CD4-positive, CD25-positive, alpha-beta regulatory T cell (primary cell): ENCODE measurements at regions not wholly inside any gene's neighbourhood (a gene's known extent, or its start where the extent isn't known, plus 50 kb on each side); places are given as distances from the start of the nearest gene placed in this dataset.

Experiments
- ATAC-seq, 2 donors: fragments of 150-1000 bp; cut with Tn5 transposase; one replicate each; pipeline ENCODE4 v1.10.0; 2021; ENCODE audit warnings: low read depth in 2 of 2, moderate number of reproducible peaks in 2 of 2, moderate library complexity in 1 of 2
- DNase-seq, 3 donors: peaks; one replicate each; pipeline versions ENCODE4 v3.0.0 to v3.0.0-alpha.2; 2012 to 2022; ENCODE audit warnings: mixed read lengths in 1 of 3
- H3K27ac ChIP-seq: one replicate; pipeline ENCODE4 v1.7.0; 2013; ENCODE audit warnings: mild to moderate bottlenecking, low read length; ENCODE audit not compliant: insufficient read depth, poor library complexity, severe bottlenecking
- H3K27me3 ChIP-seq: one replicate; pipeline ENCODE4 v1.7.0; 2013; ENCODE audit warnings: low read length; ENCODE audit not compliant: control insufficient read depth, insufficient read depth
- H3K36me3 ChIP-seq: one replicate; pipeline ENCODE4 v1.7.0; 2013; ENCODE audit warnings: mild to moderate bottlenecking, low read length, moderate library complexity; ENCODE audit not compliant: control insufficient read depth, insufficient read depth
- H3K4me1 ChIP-seq: 2 replicates; pipeline ENCODE4 v1.7.0; 2013; ENCODE audit warnings: mild to moderate bottlenecking, low read length; ENCODE audit not compliant: insufficient read depth, control insufficient read depth, poor library complexity, severe bottlenecking
- H3K4me3 ChIP-seq: one replicate; pipeline ENCODE4 v1.7.0; 2013; ENCODE audit warnings: low read depth, mild to moderate bottlenecking, low read length, moderate library complexity
- H3K9me3 ChIP-seq, 2 experiments: 1 replicate in 1 of 2; 2 replicates in 1 of 2; pipeline ENCODE4 v1.7.0; 2013; ENCODE audit warnings: low read length in 2 of 2, mild to moderate bottlenecking in 1 of 2, moderate library complexity in 1 of 2; ENCODE audit not compliant: control insufficient read depth in 2 of 2
- H3K27ac Mint-ChIP-seq, 3 donors: one replicate each; pipeline ENCODE4 v1.8.0; 2020 to 2022; ENCODE audit warnings: mild to moderate bottlenecking in 3 of 3, mixed read lengths in 3 of 3, moderate library complexity in 2 of 3
- H3K27me3 Mint-ChIP-seq: one replicate; pipeline ENCODE4 v1.8.0; 2022; ENCODE audit warnings: mild to moderate bottlenecking, mixed read lengths
- H3K36me3 Mint-ChIP-seq: one replicate; pipeline ENCODE4 v1.8.0; 2020; ENCODE audit warnings: mixed read lengths
- H3K4me1 Mint-ChIP-seq, 4 donors: one replicate each; pipeline ENCODE4 v1.8.0; 2020 to 2022; ENCODE audit warnings: mixed read lengths in 4 of 4, mild to moderate bottlenecking in 1 of 4
- H3K4me3 Mint-ChIP-seq, 4 donors: one replicate each; pipeline ENCODE4 v1.8.0; 2020 to 2022; ENCODE audit warnings: mild to moderate bottlenecking in 4 of 4, mixed read lengths in 4 of 4, moderate library complexity in 3 of 4
- H3K9me3 Mint-ChIP-seq, 7 donors: one replicate each; pipeline ENCODE4 v1.8.0; 2020 to 2022; ENCODE audit warnings: mixed read lengths in 7 of 7, mild to moderate bottlenecking in 3 of 7, moderate library complexity in 2 of 7

DNA sequence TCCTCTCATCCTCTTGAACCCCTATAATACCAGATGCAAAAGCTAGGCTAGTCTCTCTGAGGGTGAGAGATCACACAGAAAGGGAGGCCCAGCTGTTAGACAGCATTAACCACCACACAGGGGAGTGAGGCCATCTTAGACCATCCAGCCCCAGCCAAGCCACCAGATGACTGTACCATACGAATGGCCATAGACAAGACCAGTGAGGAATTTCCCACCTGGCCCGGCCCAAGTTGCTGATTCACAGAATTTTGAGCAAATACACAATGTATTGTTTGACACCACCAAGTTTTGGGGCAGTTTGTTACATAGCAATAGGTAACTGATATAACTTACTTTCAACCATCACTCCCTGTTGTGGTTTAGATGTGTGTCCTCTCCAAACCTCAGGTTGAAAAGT is 98.2 kb upstream of the CTNNA2 start:
- Histone ChIP-seq H3K27me3 (no peaks in the 10 kb centered on the region), H3K4me1 (no peaks in the 10 kb centered on the region), H3K36me3 (no peaks in the 10 kb centered on the region), H3K9me3 (peaks cover 0 to 2% of the 10 kb centered on the region in 2 experiments), H3K27ac (no peak overlapping the region), H3K4me3 (no peak overlapping the region)
- H3K4me3 Mint-ChIP-seq, result no peak overlapping the region
- no peak overlapping the region for H3K27ac Mint-ChIP-seq
- ATAC-seq, result no peak
- no peaks in the 10 kb centered on the region for H3K36me3 Mint-ChIP-seq
- no peak for DNase-seq
- peaks cover 0 to 24% (median 9%) of the 10 kb centered on the region in 7 donors for H3K9me3 Mint-ChIP-seq
- H3K4me1 Mint-ChIP-seq, result no peaks in the 10 kb centered on the region
- H3K27me3 Mint-ChIP-seq, result no peaks in the 10 kb centered on the region

DNA sequence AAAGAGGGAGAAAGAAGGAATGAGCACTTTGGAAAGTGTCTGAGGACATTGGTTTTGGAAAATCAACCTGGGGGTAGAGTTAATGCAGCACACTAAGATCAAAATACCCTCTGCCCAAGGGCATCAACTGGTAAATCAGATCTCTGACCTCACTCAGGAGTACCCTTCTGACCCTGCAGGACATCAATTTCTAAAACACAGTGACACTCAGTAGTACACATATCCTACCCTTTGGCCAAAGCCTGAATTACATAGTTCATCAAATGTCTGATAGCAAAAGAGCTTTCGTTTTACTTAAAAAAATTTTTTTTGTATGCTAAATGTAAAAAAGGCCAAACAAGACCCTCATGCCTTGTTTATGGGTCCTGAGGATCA is 118.4 kb upstream of the CTNNA2 start:
- Mint-ChIP-seq H3K9me3 (peaks cover 2 to 15% (median 7%) of the 10 kb centered on the region in 7 donors), H3K4me3 (no peak overlapping the region), H3K27ac (no peak overlapping the region), H3K4me1 (no peaks in the 10 kb centered on the region), H3K36me3 (no peaks in the 10 kb centered on the region), H3K27me3 (no peaks in the 10 kb centered on the region)
- DNase-seq (no peak), ATAC-seq (no peak)
- Histone ChIP-seq H3K4me1 (no peaks in the 10 kb centered on the region), H3K36me3 (no peaks in the 10 kb centered on the region), H3K4me3 (no peak overlapping the region), H3K27me3 (no peaks in the 10 kb centered on the region), H3K9me3 (peaks cover 2 to 15% of the 10 kb centered on the region in 2 experiments), H3K27ac (no peak overlapping the region)

DNA sequence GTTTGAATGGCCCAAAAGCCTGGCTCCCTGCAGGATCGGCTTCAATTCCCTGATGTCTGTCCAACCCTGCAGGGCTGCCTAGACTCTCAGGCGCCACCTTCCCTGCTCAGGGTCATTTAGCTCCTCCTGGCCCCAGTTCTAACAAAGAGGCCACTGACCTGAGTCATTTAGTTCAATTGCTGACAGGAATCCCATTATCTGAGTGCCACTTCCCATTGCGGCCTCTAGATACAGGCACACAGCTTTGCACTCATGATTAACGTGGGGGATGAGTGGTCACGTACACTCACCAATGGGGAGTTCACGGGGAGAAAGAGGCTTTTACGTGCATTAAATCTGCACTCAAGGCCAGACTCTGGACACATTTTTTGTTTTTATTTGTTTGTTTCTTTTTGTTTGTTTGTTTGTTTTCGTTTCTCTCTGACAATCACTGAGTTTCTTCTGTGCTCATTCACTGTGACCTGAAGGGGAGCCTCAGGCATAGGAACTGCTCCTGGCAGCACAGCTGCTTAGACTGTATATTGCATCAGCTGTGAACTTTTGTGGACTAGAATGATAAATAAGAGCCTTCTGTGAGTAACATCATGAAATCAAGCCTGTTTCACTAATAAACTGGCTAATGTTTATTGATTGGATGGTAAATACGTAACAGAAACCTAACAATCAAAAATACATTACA is 118.9 kb upstream of the CTNNA2 start:
- Mint-ChIP-seq H3K36me3 (no peaks in the 10 kb centered on the region), H3K27ac (no peak overlapping the region), H3K4me1 (no peaks in the 10 kb centered on the region), H3K4me3 (no peak overlapping the region), H3K9me3 (peaks cover 2 to 15% (median 8%) of the 10 kb centered on the region in 7 donors), H3K27me3 (no peaks in the 10 kb centered on the region)
- Histone ChIP-seq H3K4me3 (no peak overlapping the region), H3K27ac (no peak overlapping the region), H3K4me1 (no peaks in the 10 kb centered on the region), H3K27me3 (no peaks in the 10 kb centered on the region), H3K36me3 (no peaks in the 10 kb centered on the region), H3K9me3 (peaks cover 3 to 10% of the 10 kb centered on the region in 2 experiments)
- ATAC-seq (no peak), DNase-seq (no peak)

DNA sequence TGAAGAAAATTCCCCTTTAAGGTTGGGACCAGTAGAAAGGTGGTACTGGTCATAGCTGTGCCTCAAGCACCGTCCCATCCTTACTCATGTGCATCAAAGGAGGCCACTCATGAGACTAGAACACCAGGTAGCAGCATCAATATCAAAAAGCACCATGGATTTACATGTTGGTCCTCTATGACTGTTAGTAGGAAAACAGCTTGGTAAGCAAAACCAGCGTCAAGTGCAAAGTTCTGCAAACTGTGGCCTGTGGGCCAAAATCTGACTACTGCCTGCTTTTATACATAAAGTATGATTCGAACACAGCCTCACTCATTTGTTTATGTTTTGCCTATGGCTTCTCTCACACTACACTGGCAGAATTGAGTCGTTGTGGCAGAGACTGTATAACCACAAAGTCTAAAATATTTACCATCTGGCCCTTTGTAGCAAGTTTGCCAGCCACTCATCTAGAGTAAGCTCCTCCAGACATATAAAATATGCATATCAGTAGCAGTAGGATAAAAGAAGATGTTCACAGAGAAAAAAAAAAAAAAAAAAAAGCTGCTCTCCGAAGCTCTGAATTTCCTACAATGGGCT is 119.7 kb upstream of the CTNNA2 start:
- H3K9me3 ChIP-seq, result peaks cover 5% of the 10 kb centered on the region in 2 experiments
- H3K4me3 ChIP-seq, result no peak overlapping the region
- no peaks in the 10 kb centered on the region for H3K4me1 ChIP-seq
- H3K27ac ChIP-seq, result no peak overlapping the region
- H3K4me1 Mint-ChIP-seq, result no peaks in the 10 kb centered on the region
- H3K36me3 ChIP-seq, result no peaks in the 10 kb centered on the region
- no peaks in the 10 kb centered on the region for H3K27me3 ChIP-seq
- H3K9me3 Mint-ChIP-seq, result peaks cover 2 to 16% (median 8%) of the 10 kb centered on the region in 7 donors
- no peaks in the 10 kb centered on the region for H3K27me3 Mint-ChIP-seq
- ATAC-seq (no peak), DNase-seq (no peak)
- no peak overlapping the region for H3K4me3 Mint-ChIP-seq
- H3K27ac Mint-ChIP-seq, result no peak overlapping the region
- H3K36me3 Mint-ChIP-seq, result no peaks in the 10 kb centered on the region

DNA sequence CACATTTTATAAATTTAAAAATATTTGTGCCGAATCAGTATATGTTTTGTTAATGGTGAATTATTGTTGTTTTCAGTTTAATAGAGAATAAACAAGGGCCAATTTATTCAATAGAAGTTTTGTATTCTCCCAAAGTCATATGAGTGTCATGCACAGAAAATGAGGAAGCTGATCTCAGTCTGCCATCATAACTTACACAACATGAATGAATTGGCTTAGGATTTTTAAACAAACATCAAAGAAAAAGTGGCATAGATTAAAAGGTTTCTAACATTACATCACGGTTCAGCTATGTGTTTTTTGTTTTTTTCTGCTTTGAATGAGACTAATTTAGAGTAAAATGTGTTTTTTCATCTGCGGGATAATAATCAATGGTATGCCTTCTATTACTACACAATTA is 123.4 kb upstream of the CTNNA2 start:
- no peak overlapping the region for H3K27ac Mint-ChIP-seq
- no peaks in the 10 kb centered on the region for H3K27me3 Mint-ChIP-seq
- no peak overlapping the region for H3K4me3 ChIP-seq
- H3K36me3 Mint-ChIP-seq, result no peaks in the 10 kb centered on the region
- no peak overlapping the region for H3K27ac ChIP-seq
- H3K4me3 Mint-ChIP-seq, result no peak overlapping the region
- H3K27me3 ChIP-seq, result no peaks in the 10 kb centered on the region
- H3K36me3 ChIP-seq, result no peaks in the 10 kb centered on the region
- no peaks in the 10 kb centered on the region for H3K4me1 ChIP-seq
- H3K9me3 ChIP-seq, result peaks cover 5 to 6% of the 10 kb centered on the region in 2 experiments
- peaks cover 4 to 23% (median 9%) of the 10 kb centered on the region in 7 donors for H3K9me3 Mint-ChIP-seq
- no peaks in the 10 kb centered on the region for H3K4me1 Mint-ChIP-seq
- no peak for ATAC-seq
- no peak for DNase-seq

DNA sequence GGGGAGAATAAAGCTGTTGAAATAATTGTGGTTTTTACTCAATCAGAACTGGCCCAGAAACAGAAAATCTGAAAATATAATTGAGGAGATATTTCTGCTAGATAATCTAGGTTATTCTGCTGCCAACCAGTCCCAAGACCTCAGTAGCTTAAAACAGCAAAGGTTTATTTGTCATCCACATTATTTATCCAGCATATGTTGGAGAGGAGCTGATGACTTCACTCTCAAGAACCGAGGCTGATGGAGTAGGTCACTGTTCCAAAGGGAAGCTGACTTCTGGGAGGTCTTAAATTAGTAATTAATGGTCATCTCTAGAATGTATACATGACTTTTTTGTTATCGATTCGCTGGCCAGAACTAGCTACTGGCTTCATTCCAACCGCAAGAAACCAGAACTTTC is 124.8 kb upstream of the CTNNA2 start:
- no peak for DNase-seq
- peaks cover 0 to 7% of the 10 kb centered on the region in 2 experiments for H3K9me3 ChIP-seq
- H3K27ac ChIP-seq, result no peak overlapping the region
- H3K4me3 ChIP-seq, result no peak overlapping the region
- no peaks in the 10 kb centered on the region for H3K4me1 Mint-ChIP-seq
- H3K9me3 Mint-ChIP-seq, result peaks cover 5 to 21% (median 9%) of the 10 kb centered on the region in 7 donors
- H3K4me3 Mint-ChIP-seq, result no peak overlapping the region
- no peaks in the 10 kb centered on the region for H3K36me3 ChIP-seq
- no peak overlapping the region for H3K27ac Mint-ChIP-seq
- H3K36me3 Mint-ChIP-seq, result no peaks in the 10 kb centered on the region
- H3K4me1 ChIP-seq, result no peaks in the 10 kb centered on the region
- ATAC-seq, result no peak
- no peaks in the 10 kb centered on the region for H3K27me3 ChIP-seq
- H3K27me3 Mint-ChIP-seq, result no peaks in the 10 kb centered on the region

DNA sequence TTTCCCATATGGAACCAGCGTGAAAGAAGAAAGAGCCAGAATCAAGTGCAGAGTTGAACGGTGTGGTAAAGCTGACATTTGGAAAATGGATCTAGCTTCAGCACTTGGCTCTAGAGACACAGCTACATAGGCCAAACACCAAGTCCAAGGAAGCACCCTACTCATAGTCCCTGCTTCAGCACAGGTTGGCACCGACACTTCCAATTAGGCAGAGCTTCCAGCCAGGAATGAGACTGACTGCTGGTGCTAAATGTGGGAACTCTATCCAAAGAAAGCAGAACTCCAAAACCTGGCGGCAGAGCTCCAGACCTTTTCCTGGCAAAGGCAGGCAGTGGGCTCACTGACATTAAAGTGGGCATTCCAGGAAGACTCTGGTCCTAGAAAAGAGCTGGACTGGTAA is 125.4 kb upstream of the CTNNA2 start:
- Histone ChIP-seq H3K36me3 (no peaks in the 10 kb centered on the region), H3K4me3 (no peak overlapping the region), H3K27ac (no peak overlapping the region), H3K9me3 (peaks cover 0 to 7% of the 10 kb centered on the region in 2 experiments), H3K27me3 (no peaks in the 10 kb centered on the region), H3K4me1 (no peaks in the 10 kb centered on the region)
- no peaks in the 10 kb centered on the region for H3K27me3 Mint-ChIP-seq
- H3K36me3 Mint-ChIP-seq, result no peaks in the 10 kb centered on the region
- ATAC-seq, result no peak
- H3K4me1 Mint-ChIP-seq, result no peaks in the 10 kb centered on the region
- no peak for DNase-seq
- no peak overlapping the region for H3K27ac Mint-ChIP-seq
- peaks cover 5 to 21% (median 6%) of the 10 kb centered on the region in 7 donors for H3K9me3 Mint-ChIP-seq
- no peak overlapping the region for H3K4me3 Mint-ChIP-seq

DNA sequence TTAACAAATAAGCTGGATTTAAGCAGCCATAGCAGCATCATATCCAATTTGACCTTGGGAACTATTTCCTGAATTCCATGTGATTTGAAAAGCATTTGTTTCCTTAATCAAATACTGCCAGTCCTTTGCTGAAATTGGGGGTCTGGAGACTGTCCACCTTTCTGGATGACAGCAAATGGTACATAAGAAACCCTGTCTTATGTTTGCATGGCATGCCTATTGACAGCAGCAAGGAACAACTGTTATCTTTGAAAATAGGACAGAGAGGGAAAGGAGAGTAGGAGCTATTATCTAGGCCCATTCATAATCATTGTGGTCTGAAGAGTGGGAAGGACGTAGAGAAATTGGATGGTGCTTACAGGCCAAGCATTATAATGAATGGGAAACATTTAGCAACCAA is 129.2 kb upstream of the CTNNA2 start:
- no peak overlapping the region for H3K27ac Mint-ChIP-seq
- H3K9me3 Mint-ChIP-seq, result peaks cover 0 to 31% (median 9%) of the 10 kb centered on the region in 7 donors
- peaks cover 0 to 11% of the 10 kb centered on the region in 2 experiments for H3K9me3 ChIP-seq
- ATAC-seq, result no peak
- H3K4me3 ChIP-seq, result no peak overlapping the region
- H3K27me3 ChIP-seq, result no peaks in the 10 kb centered on the region
- no peak overlapping the region for H3K27ac ChIP-seq
- H3K36me3 Mint-ChIP-seq, result no peaks in the 10 kb centered on the region
- no peaks in the 10 kb centered on the region for H3K4me1 Mint-ChIP-seq
- no peak overlapping the region for H3K4me3 Mint-ChIP-seq
- no peaks in the 10 kb centered on the region for H3K4me1 ChIP-seq
- H3K27me3 Mint-ChIP-seq, result no peaks in the 10 kb centered on the region
- no peaks in the 10 kb centered on the region for H3K36me3 ChIP-seq
- no peak for DNase-seq
